ENCODE measurements at regions not wholly inside any gene's neighbourhood (a gene's known extent, or its start where the extent isn't known, plus 50 kb on each side); places are given as distances from the start of the nearest gene placed in this dataset.

DNA sequence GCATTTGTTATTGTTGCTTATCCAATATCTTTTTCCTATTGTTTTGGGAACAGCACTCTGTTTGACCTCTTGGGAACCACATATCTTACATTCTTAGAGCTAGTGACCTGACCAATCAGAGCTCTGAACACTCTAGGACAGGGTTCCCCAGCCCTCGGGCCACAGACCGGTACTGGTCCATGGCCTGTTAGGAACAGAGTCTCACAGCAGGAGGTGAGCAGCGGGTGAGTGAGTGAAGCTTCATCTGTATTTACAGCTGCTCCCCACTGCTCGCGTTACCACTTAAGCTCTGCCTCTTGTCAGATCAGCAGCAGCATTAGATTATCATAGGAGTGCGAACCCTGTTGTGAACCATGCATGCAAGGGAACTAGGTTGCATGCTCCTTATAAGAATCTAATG is 226.0 kb upstream of the TSHZ2 start:
- no peaks in the 10 kb centered on the region for H4K20me1 ChIP-seq (ENCODE audit: insufficient read depth, low read length)
- no peaks in the 10 kb centered on the region for H3K36me3 ChIP-seq (replicated peaks in 1 of 2; ENCODE audit: control insufficient read depth in 1 of 2, insufficient read depth in 2 of 2, low read length in 2 of 2)
- 36% methylated on average over 6 of the region's 6 CpGs for WGBS (ENCODE audit: low lambda C conversion rate)
- DNase-seq (ENCODE audit: low spot score), result no peak
- no peaks in the 10 kb centered on the region for H3K9me3 ChIP-seq (ENCODE audit: low read length)
- ChIA-PET CTCF (ENCODE audit: low intra/inter-chr PET ratio, low total read pairs) (no interaction called here), POLR2A (no interaction called here)
- H3K9ac ChIP-seq (ENCODE audit: insufficient read depth, low read depth, low read length), result no peak overlapping the region
- TF ChIP-seq IKZF4 (CRISPR knock-in tag; IDR thresholded peaks at IDR 0.05; ENCODE audit: borderline replicate concordance, low read depth, not compliant biosample characterization) (no peak), MAFF (IDR thresholded peaks at IDR 0.05; ENCODE audit: low read depth, low read length) (no peak)
- TF ChIP-seq, protein P1, sequence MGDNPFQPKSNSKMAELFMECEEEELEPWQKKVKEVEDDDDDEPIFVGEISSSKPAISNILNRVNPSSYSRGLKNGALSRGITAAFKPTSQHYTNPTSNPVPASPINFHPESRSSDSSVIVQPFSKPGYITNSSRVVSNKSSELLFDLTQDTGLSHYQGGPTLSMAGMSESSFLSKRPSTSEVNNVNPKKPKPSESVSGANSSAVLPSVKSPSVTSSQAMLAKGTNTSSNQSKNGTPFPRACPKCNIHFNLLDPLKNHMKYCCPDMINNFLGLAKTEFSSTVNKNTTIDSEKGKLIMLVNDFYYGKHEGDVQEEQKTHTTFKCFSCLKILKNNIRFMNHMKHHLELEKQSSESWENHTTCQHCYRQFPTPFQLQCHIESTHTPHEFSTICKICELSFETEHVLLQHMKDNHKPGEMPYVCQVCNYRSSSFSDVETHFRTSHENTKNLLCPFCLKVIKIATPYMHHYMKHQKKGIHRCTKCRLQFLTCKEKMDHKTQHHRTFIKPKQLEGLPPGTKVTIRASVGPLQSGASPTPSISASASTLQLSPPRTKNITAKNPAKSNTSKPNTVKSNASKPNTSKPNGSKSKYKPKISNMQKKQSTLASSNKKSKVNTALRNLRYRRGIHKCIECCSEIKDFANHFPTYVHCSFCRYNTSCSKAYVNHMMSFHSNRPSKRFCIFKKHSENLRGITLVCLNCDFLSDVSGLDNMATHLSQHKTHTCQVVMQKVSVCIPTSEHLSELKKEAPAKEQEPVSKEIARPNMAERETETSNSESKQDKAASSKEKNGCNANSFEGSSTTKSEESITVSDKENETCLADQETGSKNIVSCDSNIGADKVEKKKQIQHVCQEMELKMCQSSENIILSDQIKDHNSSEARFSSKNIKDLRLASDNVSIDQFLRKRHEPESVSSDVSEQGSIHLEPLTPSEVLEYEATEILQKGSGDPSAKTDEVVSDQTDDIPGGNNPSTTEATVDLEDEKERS (CRISPR knock-in tag; IDR thresholded peaks at IDR 0.05), result no peak
- TF ChIP-seq, protein P2, sequence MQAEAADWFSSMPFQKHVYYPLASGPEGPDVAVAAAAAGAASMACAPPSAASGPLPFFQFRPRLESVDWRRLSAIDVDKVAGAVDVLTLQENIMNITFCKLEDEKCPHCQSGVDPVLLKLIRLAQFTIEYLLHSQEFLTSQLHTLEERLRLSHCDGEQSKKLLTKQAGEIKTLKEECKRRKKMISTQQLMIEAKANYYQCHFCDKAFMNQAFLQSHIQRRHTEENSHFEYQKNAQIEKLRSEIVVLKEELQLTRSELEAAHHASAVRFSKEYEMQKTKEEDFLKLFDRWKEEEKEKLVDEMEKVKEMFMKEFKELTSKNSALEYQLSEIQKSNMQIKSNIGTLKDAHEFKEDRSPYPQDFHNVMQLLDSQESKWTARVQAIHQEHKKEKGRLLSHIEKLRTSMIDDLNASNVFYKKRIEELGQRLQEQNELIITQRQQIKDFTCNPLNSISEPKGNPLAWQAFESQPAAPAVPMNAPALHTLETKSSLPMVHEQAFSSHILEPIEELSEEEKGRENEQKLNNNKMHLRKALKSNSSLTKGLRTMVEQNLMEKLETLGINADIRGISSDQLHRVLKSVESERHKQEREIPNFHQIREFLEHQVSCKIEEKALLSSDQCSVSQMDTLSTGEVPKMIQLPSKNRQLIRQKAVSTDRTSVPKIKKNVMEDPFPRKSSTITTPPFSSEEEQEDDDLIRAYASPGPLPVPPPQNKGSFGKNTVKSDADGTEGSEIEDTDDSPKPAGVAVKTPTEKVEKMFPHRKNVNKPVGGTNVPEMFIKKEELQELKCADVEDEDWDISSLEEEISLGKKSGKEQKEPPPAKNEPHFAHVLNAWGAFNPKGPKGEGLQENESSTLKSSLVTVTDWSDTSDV (CRISPR knock-in tag; IDR thresholded peaks at IDR 0.05), result no peak
- H2AFZ ChIP-seq (ENCODE audit: low read length), result no peak overlapping the region
- no peaks in the 10 kb centered on the region for H3K79me2 ChIP-seq (ENCODE audit: insufficient read depth, low read length)
- BruUV-seq (replicated peaks), result no TSS peak
- H3K27ac ChIP-seq (ENCODE audit: extremely low read length, insufficient read depth, low read length), result no peak overlapping the region
- H3K4me3 ChIP-seq (replicated peaks in 1 of 3; ENCODE audit: insufficient read depth in 1 of 3, low read depth in 2 of 3, low read length in 3 of 3), result no peak overlapping the region
- ATAC-seq, result no peak
- in situ Hi-C loops (cut with HindIII; ENCODE audit: extremely low pct_ligation_motif_present, low pct_unique_long_range_greater_than_20kb), result loop anchor here (5.0 to 25.0 kb wide), 2 partner anchors 466 to 791 kb away; no protein-coding TSS in a partner anchor
- H3K4me1 ChIP-seq (ENCODE audit: insufficient read depth, low read length), result no peaks in the 10 kb centered on the region
- no peaks in the 10 kb centered on the region for H3K27me3 ChIP-seq (ENCODE audit: control insufficient read depth in 1 of 2, insufficient read depth in 2 of 2, low read length in 2 of 2)
- no peak for FAIRE-seq
- H3K4me2 ChIP-seq (ENCODE audit: low read depth, low read length), result no peak overlapping the region
- intact Hi-C loops (cut with micrococcal nuclease; ENCODE audit: unreplicated experiment), result loop anchor here (10.0 kb wide), 1 partner anchor 799 kb away; no protein-coding TSS in a partner anchor
